Gastroesophageal sphincter (tissue), 3 donors: ENCODE measurements at regions not wholly inside any gene's neighbourhood (a gene's known extent, or its start where the extent isn't known, plus 50 kb on each side); places are given as distances from the start of the nearest gene placed in this dataset.

ENCODE experiments used
- POLR2A ChIP-seq, 2 donors: fragments of 450-650 bp; IDR thresholded peaks; one replicate each; pipeline ENCODE4 v1.6.1; 2017; ENCODE audit warnings: antibody characterized with exemption in 2 of 2, mild to moderate bottlenecking in 2 of 2, moderate library complexity in 1 of 2
- TF ChIP-seq, protein P1 (sequence below), 4 experiments: fragments of 200-600 bp in 2 of 4; fragments of 450-650 bp in 2 of 4; sonication (generic) in 1 of 4; IDR thresholded peaks; one replicate each; pipeline ENCODE4 v1.5.1; 2017 to 2019; ENCODE audit warnings: antibody characterized with exemption in 4 of 4, mild to moderate bottlenecking in 2 of 4, moderate library complexity in 2 of 4

DNA sequence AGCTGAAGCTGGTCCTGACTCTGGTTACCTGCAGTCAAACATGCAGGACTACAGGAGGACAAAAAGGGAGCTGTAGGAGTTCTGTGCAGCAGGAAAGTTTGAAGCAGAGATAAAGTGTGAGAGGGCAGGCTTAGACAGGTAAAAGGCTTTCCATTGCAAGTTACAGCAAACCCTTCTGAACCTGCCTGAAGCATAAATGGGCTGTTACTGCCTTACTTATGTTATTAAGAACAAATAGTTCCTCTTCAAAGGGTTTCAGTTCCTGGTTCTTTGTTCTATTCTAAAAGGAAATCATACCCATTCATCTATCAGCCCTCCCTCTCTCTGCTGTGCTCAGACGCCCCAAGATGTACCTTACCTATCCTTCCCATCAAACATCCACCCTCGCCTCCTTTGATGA, 52.4 kb upstream of the CACNA2D3 start:
- TF ChIP-seq, protein P1, sequence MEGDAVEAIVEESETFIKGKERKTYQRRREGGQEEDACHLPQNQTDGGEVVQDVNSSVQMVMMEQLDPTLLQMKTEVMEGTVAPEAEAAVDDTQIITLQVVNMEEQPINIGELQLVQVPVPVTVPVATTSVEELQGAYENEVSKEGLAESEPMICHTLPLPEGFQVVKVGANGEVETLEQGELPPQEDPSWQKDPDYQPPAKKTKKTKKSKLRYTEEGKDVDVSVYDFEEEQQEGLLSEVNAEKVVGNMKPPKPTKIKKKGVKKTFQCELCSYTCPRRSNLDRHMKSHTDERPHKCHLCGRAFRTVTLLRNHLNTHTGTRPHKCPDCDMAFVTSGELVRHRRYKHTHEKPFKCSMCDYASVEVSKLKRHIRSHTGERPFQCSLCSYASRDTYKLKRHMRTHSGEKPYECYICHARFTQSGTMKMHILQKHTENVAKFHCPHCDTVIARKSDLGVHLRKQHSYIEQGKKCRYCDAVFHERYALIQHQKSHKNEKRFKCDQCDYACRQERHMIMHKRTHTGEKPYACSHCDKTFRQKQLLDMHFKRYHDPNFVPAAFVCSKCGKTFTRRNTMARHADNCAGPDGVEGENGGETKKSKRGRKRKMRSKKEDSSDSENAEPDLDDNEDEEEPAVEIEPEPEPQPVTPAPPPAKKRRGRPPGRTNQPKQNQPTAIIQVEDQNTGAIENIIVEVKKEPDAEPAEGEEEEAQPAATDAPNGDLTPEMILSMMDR (IDR thresholded peaks at IDR 0.05): no peak
- no peak for TF ChIP-seq POLR2A (IDR thresholded peaks at IDR 0.05)
